Body of pancreas (tissue), 4 donors: ENCODE measurements at regions not wholly inside any gene's neighbourhood (a gene's known extent, or its start where the extent isn't known, plus 50 kb on each side); places are given as distances from the start of the nearest gene placed in this dataset.

Experiments used
- POLR2A ChIP-seq, 3 donors: fragments of 450-650 bp; IDR thresholded peaks; one replicate each; pipeline ENCODE4 v1.6.1; 2016; ENCODE audit warnings: antibody characterized with exemption in 3 of 3, mild to moderate bottlenecking in 2 of 3
- TF ChIP-seq, protein P1 (sequence below), 7 experiments: fragments of 450-650 bp in 4 of 7; fragments of 200-600 bp in 3 of 7; sonication (generic) in 3 of 7; IDR thresholded peaks; one replicate each; pipeline ENCODE4 v1.5.1; 2016 to 2019; ENCODE audit warnings: antibody characterized with exemption in 7 of 7

DNA sequence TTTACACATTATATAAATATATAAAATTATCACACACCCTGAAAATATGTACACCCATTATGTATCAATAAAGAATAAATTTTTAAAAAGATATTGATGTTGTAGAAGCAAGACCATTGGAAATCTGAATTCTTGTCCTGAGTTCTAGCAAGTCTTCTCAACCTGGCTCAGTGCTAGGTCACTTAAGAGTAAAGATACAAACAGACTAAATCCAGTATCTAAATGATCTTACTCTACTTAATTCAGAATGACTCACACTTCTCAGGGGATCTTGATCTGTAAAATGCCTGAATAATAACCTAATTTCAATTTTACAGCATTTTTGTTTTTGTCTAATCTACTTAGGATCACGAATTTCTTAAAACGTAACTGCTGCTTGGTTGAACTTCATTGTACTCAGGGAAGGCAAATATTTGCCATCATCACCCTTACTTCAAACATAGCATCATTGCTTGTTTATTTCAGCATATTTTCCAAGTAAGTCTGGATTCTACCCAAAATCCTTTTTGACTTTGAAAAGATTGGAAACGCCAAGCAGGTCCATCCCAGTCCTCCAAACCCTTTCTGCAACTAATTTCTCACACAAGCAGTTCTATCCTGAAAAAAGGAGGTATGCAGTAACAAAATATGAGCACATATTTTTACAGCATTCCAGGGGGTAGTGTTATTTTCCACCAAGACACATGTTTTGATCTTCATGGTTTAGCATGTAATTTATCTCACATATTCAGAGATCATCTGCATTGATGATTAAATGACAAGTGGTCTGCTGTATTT, 582.6 kb downstream of the PSAT1 start:
- TF ChIP-seq, protein P1, sequence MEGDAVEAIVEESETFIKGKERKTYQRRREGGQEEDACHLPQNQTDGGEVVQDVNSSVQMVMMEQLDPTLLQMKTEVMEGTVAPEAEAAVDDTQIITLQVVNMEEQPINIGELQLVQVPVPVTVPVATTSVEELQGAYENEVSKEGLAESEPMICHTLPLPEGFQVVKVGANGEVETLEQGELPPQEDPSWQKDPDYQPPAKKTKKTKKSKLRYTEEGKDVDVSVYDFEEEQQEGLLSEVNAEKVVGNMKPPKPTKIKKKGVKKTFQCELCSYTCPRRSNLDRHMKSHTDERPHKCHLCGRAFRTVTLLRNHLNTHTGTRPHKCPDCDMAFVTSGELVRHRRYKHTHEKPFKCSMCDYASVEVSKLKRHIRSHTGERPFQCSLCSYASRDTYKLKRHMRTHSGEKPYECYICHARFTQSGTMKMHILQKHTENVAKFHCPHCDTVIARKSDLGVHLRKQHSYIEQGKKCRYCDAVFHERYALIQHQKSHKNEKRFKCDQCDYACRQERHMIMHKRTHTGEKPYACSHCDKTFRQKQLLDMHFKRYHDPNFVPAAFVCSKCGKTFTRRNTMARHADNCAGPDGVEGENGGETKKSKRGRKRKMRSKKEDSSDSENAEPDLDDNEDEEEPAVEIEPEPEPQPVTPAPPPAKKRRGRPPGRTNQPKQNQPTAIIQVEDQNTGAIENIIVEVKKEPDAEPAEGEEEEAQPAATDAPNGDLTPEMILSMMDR (IDR thresholded peaks at IDR 0.05) = no peak
- no peak for TF ChIP-seq POLR2A (IDR thresholded peaks at IDR 0.05)
